PC-9 (cell line): ENCODE measurements at regions not wholly inside any gene's neighbourhood (a gene's known extent, or its start where the extent isn't known, plus 50 kb on each side); places are given as distances from the start of the nearest gene placed in this dataset.
"Not testable (repeated sequence)": the region's sequence is repeated elsewhere in the genome, so short reads cannot be mapped to it uniquely, and the experiment has no call there.

Source experiments
- BruUV-seq: library from RNA; stranded (reverse); fragments of 400-500 nt; replicated peaks from 2 replicates; lab custom pipeline; 2021; lab: Mats Ljungman, UMichigan
- CTCF ChIA-PET: fragments of 300-600 bp; sonication (Branson Sonifier 250); formaldehyde crosslinking; loops from one replicate; lab custom pipeline; 2022; ENCODE audit warnings: antibody characterized with exemption; lab: Charles Lee
- POLR2A ChIA-PET: fragments of 300-600 bp; sonication (Branson Sonifier 250); formaldehyde crosslinking; loops from one replicate; lab custom pipeline; 2022; ENCODE audit warnings: antibody characterized with exemption; ENCODE audit not compliant: unreplicated experiment; lab: Charles Lee
- DNase-seq, 2 experiments: peaks; one replicate each; pipeline versions ENCODE4 v3.0.0 to v3.0.0-alpha.2; 2015 to 2022; ENCODE audit warnings: mixed read lengths in 1 of 2
- H2AFZ ChIP-seq: fragments of 200-600 bp; sonication (generic); 2 replicates; pipeline ENCODE4 v1.8.1; 2017; ENCODE audit warnings: antibody characterized with exemption
- H3F3A ChIP-seq: fragments of 200-600 bp; sonication (generic); 2 replicates; pipeline ENCODE4 v1.8.1; 2017; ENCODE audit warnings: antibody characterized with exemption, mild to moderate bottlenecking, low read depth; ENCODE audit not compliant: insufficient read depth
- H3K27ac ChIP-seq: fragments of 200-600 bp; sonication (generic); 2 replicates; pipeline ENCODE4 v1.6.1; 2016; ENCODE audit warnings: mixed run types
- H3K27me3 ChIP-seq: fragments of 200-600 bp; sonication (generic); 2 replicates; pipeline ENCODE4 v1.6.1; 2016; ENCODE audit warnings: low read depth, mixed run types; ENCODE audit not compliant: insufficient read depth
- H3K36me3 ChIP-seq: fragments of 200-600 bp; sonication (generic); 2 replicates; pipeline ENCODE4 v1.6.1; 2016; ENCODE audit warnings: low read depth, mixed run types
- H3K4me1 ChIP-seq: fragments of 200-600 bp; sonication (generic); replicated peaks from 2 replicates; pipeline ENCODE4 v1.6.1; 2016; ENCODE audit warnings: mixed run types; ENCODE audit not compliant: insufficient read depth
- H3K4me2 ChIP-seq: fragments of 200-600 bp; sonication (generic); 2 replicates; pipeline ENCODE4 v1.6.1; 2017; ENCODE audit warnings: mixed run types
- H3K4me3 ChIP-seq: fragments of 200-600 bp; sonication (generic); 2 replicates; pipeline ENCODE4 v1.6.1; 2016; ENCODE audit warnings: mixed run types
- H3K79me2 ChIP-seq: fragments of 200-600 bp; sonication (generic); 2 replicates; pipeline ENCODE4 v1.6.1; 2017; ENCODE audit warnings: low read depth, mixed run types
- H3K9me2 ChIP-seq: fragments of 200-600 bp; sonication (generic); 2 replicates; pipeline ENCODE4 v1.8.1; 2017; ENCODE audit warnings: mild to moderate bottlenecking; ENCODE audit not compliant: insufficient read depth
- H3K9me3 ChIP-seq: fragments of 200-600 bp; sonication (generic); 2 replicates; pipeline ENCODE4 v1.8.1; 2016; ENCODE audit warnings: low read depth; ENCODE audit not compliant: insufficient read depth
- H4K20me1 ChIP-seq: fragments of 200-600 bp; sonication (generic); 2 replicates; pipeline ENCODE4 v1.8.1; 2017; ENCODE audit not compliant: insufficient read depth
- EZH2 ChIP-seq: fragments of 200-600 bp; sonication (generic); IDR thresholded peaks from 2 replicates; pipeline ENCODE4 v1.8.0; 2017; ENCODE audit warnings: antibody characterized with exemption, low read depth
- intact Hi-C: fragments of 100-400 bp; cut with micrococcal nuclease; formaldehyde crosslinking; loops from one replicate; pipeline ENCODE4 v1.10.0; 2022; ENCODE audit not compliant: unreplicated experiment
- TF ChIP-seq, protein P1 (sequence below): fragments of 200-600 bp; sonication (generic); conservative IDR thresholded peaks from 2 replicates; pipeline ENCODE4 v1.6.1; 2017; ENCODE audit warnings: mixed run types, antibody characterized with exemption, mild to moderate bottlenecking, moderate library complexity

DNA sequence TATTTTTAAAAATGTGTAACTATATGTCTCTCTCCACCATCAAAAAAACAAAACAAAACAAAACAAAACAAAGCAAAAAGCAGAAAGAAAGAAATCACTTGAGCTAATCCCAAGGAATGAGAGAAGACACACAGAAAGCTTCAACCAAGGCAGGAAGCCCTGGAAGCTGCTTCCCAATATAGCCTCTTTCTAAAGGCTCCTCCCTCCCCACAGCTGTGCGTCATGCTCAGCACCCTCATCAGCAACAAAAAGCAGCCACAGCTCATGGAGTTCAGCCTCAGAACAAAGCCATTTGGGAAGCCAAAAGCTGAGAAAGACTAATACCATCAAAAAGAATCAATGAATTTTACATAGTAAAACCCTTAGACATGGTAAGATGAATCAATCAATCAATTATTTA, 501.6 kb upstream of the SMIM31 start:
- Histone ChIP-seq H2AFZ (no peak overlapping the region), H3K27ac (no peak overlapping the region), H3K79me2 (no peaks in the 10 kb centered on the region), H3K4me1 (no peaks in the 10 kb centered on the region), H3K9me3 (no peaks in the 10 kb centered on the region), H3K4me2 (no peak overlapping the region), H3K9me2 (no peaks in the 10 kb centered on the region), H3K27me3 (no peaks in the 10 kb centered on the region), H4K20me1 (no peaks in the 10 kb centered on the region), H3K36me3 (no peaks in the 10 kb centered on the region), H3F3A (no peaks in the 10 kb centered on the region), H3K4me3 (no peak overlapping the region)
- no peak for DNase-seq
- POLR2A ChIA-PET: no interaction called here
- CTCF ChIA-PET: no interaction called here
- intact Hi-C loops: no loop called here
- TF ChIP-seq, protein P1, sequence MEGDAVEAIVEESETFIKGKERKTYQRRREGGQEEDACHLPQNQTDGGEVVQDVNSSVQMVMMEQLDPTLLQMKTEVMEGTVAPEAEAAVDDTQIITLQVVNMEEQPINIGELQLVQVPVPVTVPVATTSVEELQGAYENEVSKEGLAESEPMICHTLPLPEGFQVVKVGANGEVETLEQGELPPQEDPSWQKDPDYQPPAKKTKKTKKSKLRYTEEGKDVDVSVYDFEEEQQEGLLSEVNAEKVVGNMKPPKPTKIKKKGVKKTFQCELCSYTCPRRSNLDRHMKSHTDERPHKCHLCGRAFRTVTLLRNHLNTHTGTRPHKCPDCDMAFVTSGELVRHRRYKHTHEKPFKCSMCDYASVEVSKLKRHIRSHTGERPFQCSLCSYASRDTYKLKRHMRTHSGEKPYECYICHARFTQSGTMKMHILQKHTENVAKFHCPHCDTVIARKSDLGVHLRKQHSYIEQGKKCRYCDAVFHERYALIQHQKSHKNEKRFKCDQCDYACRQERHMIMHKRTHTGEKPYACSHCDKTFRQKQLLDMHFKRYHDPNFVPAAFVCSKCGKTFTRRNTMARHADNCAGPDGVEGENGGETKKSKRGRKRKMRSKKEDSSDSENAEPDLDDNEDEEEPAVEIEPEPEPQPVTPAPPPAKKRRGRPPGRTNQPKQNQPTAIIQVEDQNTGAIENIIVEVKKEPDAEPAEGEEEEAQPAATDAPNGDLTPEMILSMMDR: no peak
- TF ChIP-seq EZH2: no peak
- BruUV-seq: no TSS peak

DNA sequence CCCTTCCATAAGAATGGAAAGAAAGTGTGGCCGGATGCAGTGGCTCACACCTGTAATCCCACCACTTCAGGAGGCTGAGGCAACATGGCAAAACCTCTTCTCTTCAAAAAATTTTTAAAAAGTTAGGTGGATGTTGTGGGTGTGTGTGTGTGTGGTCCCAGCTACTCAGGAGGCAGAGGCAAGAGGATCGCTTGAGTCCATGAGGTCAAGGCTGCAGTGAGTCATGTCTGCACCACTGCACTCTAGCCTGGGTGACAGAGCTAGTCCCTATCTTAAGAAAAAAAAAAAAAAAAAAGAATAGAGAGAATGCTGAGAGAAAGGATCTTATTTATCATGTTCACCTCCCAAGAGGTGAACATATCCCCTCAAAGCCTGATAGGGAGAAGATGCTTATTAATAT, 492.1 kb upstream of the SMIM31 start:
- H3K27me3 ChIP-seq: no peaks in the 10 kb centered on the region
- no peak overlapping the region for H3K4me2 ChIP-seq
- H3K79me2 ChIP-seq: no peaks in the 10 kb centered on the region
- H4K20me1 ChIP-seq: no peaks in the 10 kb centered on the region
- intact Hi-C loops: no loop called here
- H3K9me2 ChIP-seq: no peaks in the 10 kb centered on the region
- ChIA-PET POLR2A (no interaction called here), CTCF (no interaction called here)
- no peaks in the 10 kb centered on the region for H3K4me1 ChIP-seq
- BruUV-seq: no TSS peak
- no peak overlapping the region for H3K27ac ChIP-seq
- no peaks in the 10 kb centered on the region for H3F3A ChIP-seq
- no peak overlapping the region for H3K4me3 ChIP-seq
- TF ChIP-seq, protein P1: no peak
- TF ChIP-seq EZH2: no peak
- no peak for DNase-seq
- no peaks in the 10 kb centered on the region for H3K9me3 ChIP-seq
- H2AFZ ChIP-seq: no peak overlapping the region
- no peaks in the 10 kb centered on the region for H3K36me3 ChIP-seq

DNA sequence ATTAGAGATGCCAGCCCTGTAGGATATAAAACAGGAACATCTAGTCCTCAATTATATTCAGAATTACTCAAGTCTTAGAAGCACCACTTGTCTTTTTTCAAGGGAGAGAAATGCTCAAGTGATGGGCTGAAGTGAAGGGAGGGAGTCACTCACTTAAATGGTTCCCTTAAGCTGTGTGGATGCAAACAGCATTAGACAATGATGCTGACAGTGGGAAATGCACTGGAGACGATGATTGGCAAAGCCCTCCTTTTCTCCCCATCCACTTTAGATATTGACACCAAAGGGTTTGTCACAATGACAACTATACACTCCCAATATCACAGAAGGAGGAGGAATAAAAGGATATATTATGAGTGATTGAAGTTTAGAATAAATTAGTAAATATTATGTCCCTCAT, 491.4 kb upstream of the SMIM31 start:
- intact Hi-C loops, H3K4me3 ChIP-seq, H3K4me2 ChIP-seq, H3F3A ChIP-seq, H3K9me3 ChIP-seq, H3K4me1 ChIP-seq, POLR2A ChIA-PET, H3K9me2 ChIP-seq, H3K27me3 ChIP-seq, H3K27ac ChIP-seq, DNase-seq, H4K20me1 ChIP-seq, H3K79me2 ChIP-seq, BruUV-seq, H3K36me3 ChIP-seq, H2AFZ ChIP-seq, CTCF ChIA-PET: not testable (repeated sequence)

DNA sequence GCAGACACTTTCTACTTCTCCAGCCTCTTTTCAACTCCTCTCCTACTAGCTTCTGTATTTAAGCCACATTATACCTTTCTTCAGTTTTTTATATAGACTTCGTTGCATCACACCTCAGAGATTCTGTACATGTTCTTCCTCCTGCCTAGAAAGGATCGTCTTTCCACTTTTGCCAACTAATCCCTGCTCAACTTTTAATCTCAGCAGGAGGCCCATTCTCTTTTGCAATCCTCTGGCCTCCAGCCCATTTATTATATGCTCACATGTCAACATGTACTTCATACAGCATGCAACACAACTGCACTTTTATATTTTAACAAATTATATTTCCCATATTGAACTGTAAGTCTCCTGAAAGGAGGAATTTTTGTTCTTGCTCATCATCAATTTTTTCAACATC, 476.5 kb upstream of the SMIM31 start:
- BruUV-seq, intact Hi-C loops, H3K4me3 ChIP-seq: not testable (repeated sequence)

More for the DNA sequence above, 476.5 kb upstream of the SMIM31 start:
- CTCF ChIA-PET, H2AFZ ChIP-seq, H3K36me3 ChIP-seq, H4K20me1 ChIP-seq, H3K4me1 ChIP-seq, H3K9me3 ChIP-seq, H3K9me2 ChIP-seq, POLR2A ChIA-PET, H3K27me3 ChIP-seq, H3K79me2 ChIP-seq, H3F3A ChIP-seq, H3K27ac ChIP-seq, H3K4me2 ChIP-seq, DNase-seq: not testable (repeated sequence)
